Stomach (tissue), 4 donors: ENCODE measurements at regions not wholly inside any gene's neighbourhood (a gene's known extent, or its start where the extent isn't known, plus 50 kb on each side); places are given as distances from the start of the nearest gene placed in this dataset.
A peak's percentile ranks its signal among the peaks of the same experiment; 100 is the strongest.
"Not testable (repeated sequence)": the region's sequence is repeated elsewhere in the genome, so short reads cannot be mapped to it uniquely, and the experiment has no call there.

ENCODE experiments used
- CTCF ChIP-seq, 7 experiments: fragments of 450-650 bp in 4 of 7; fragments of 200-600 bp in 3 of 7; sonication (generic) in 3 of 7; IDR thresholded peaks; one replicate each; pipeline ENCODE4 v1.5.1; 2016 to 2019; ENCODE audit warnings: antibody characterized with exemption in 7 of 7, control low read depth in 2 of 7, mild to moderate bottlenecking in 1 of 7
- POLR2A ChIP-seq, 4 donors: fragments of 450-650 bp; IDR thresholded peaks; one replicate each; pipeline ENCODE4 v1.6.1; 2016; ENCODE audit warnings: antibody characterized with exemption in 4 of 4, control low read depth in 2 of 4, mild to moderate bottlenecking in 1 of 4, moderate library complexity in 1 of 4
- POLR2AphosphoS5 ChIP-seq, 3 donors: sonication (generic); formaldehyde crosslinking; IDR thresholded peaks; one replicate each; pipeline ENCODE4 v1.6.1; 2016; ENCODE audit warnings: antibody characterized with exemption in 3 of 3

GRCh38 chr4:8961343-8961742 lies 89.7 kb upstream of the HMX1 start:
- TF ChIP-seq CTCF (IDR thresholded peaks at IDR 0.05), result peak in 3 of 7 experiments; percentile 18 to 37 (median 21)
- not testable (repeated sequence) for TF ChIP-seq POLR2AphosphoS5, POLR2A (IDR thresholded peaks at IDR 0.05)
